GM10266 (cell line): ENCODE measurements at regions not wholly inside any gene's neighbourhood (a gene's known extent, or its start where the extent isn't known, plus 50 kb on each side); places are given as distances from the start of the nearest gene placed in this dataset.
"Not testable (repeated sequence)": the region's sequence is repeated elsewhere in the genome, so short reads cannot be mapped to it uniquely, and the experiment has no call there.

Experiments used
- DNase-seq: peaks from one replicate; pipeline ENCODE4 v3.0.0; 2012; ENCODE audit errors: extremely low spot score
- TF ChIP-seq, protein P1 (sequence below): IDR thresholded peaks from 2 replicates; pipeline ENCODE4 v1.5.1; 2012; ENCODE audit warnings: mild to moderate bottlenecking, low read depth; ENCODE audit not compliant: control insufficient read depth, insufficient read depth; ENCODE audit errors: missing control alignments

DNA sequence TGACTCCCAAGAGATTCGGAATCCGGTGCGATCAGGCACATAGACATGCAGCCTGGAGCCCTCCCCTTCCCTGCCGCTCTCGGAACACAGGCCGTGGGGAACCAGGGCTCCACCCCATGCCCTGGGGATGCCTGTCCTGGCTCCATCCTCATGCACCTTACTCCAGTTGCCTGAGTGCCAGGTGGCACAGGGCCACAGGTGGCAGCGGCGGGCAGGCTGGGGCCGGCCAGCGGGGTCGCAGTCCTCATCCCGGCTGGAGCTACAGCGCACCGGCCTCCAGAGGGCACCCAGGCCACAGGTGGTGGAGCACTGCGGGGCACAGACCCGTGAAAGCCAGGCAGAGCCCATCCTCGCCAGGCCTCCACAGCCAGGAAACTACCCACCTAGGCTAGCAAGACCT, 119.9 kb upstream of the AKAP13 start:
- DNase-seq = not testable (repeated sequence)

DNA sequence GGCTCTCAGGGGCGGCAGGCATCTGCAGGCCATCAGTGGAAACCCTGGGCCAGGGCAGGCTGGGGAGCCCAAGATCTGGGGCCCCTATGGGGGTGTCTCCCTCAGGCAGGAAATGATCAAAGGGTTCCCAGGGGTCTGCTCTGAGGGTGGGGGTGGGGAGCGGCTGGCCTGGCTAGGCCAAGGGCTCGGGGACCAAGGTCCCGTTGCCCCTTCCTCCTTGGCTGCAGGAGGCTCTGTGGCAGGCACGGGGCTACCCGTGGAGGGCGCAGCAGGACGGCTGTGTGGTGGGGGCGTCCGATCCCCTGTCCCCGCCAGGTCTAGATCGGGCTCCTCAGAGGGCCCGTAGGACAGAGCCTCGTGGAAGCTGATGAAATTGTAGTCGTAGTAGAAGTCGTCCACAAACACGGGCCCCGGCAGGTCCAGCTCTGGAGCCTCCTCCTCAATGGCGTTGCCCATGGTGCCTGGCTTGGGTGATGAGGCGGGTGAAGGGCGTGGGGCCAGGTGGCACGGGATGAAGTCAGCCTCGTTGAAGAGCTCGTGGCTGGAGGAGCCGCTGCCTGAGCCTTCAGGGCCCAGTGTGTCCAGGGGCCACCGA, 117.8 kb upstream of the AKAP13 start:
- DNase-seq = not testable (repeated sequence)

DNA sequence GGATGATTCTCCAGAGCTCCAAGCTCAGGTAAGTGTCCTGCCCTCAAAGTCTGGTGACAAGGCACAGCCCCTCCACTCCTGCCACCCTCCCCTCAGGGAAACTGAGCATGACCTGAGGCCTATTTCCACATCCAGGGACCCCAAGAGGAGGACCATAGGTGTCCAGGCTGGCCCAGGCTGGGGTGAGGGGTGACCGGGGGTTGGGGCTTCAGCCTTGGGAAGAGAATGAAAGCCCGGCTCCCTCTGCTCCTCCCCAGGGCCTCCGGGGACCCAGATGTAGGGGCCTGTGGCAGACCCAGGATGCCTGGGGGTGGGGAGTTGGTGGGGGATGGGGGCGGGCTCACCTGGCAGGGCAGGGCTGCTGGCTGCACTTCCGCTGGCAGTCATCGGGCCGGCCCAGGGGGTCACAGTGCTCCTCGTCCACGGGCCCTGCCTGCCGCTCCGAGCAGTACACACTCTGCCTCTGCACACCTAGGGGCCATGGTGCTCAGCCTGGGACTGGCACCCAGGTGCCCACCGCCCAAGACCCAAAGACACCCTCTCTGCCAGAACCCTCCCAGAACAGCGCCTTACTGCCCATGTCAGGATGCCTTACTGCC, 116.5 kb upstream of the AKAP13 start:
- not testable (repeated sequence) for DNase-seq

DNA sequence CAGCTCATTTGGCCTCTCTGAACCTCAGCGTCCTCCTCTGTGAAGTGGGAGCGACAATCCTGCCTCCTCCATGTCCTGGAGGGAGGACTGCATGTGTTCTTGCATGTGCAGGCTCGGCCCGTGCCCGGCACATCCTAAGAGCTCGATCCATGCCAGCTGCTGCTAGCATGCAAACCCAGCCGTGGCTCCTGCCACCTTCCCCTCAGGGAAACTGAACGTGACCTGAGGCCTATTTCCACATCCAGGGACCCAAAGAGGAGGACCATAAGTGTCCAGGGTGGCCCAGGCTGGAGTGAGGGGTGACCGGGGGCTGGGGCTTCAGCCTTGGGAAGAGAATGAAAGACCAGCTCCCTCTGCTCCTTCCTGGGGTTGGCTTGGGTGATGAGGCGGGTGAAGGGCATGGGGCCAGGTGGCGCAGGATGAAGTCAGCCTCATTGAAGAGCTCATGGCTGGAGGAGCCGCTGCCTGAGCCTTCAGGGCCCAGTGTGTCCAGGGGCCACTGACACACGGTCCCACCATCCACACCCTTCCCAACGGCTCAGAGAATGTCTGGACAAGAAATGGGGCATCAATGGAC, 115.7 kb upstream of the AKAP13 start:
- DNase-seq = not testable (repeated sequence)

DNA sequence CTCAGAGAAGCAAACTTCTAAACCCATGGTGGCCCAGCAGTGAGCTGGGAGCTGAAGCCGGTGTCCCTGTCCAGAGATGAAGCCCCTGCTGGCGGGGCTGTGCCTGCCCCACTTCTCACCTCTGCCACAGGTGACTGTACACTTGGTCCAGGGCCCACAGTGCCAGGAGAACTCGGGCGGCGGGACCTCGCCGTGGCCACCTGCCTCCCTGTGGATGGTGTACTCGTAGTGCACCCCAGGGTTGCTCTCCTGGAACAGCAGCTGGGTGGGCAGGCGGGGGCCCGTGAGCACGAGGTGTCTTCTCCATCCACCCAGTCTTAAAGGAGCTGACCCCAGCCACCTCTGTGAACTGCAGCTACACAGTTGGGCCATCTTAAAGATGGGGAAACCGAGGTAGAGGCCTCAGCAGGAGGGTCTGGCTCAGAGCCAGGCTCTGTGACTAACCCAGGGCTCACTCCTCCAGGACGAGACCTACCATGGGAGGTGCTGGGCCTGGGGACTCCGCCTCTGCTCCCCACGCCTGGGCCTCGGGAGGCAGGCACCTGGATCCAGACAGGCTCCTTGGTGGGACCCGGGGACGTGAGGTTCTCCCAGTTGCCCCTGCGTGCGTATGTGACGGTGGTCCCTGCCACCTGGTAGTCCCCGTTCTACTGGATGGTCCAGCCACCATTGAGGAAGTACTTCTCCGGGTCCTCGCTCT, 113.1 kb upstream of the AKAP13 start:
- DNase-seq = not testable (repeated sequence)

DNA sequence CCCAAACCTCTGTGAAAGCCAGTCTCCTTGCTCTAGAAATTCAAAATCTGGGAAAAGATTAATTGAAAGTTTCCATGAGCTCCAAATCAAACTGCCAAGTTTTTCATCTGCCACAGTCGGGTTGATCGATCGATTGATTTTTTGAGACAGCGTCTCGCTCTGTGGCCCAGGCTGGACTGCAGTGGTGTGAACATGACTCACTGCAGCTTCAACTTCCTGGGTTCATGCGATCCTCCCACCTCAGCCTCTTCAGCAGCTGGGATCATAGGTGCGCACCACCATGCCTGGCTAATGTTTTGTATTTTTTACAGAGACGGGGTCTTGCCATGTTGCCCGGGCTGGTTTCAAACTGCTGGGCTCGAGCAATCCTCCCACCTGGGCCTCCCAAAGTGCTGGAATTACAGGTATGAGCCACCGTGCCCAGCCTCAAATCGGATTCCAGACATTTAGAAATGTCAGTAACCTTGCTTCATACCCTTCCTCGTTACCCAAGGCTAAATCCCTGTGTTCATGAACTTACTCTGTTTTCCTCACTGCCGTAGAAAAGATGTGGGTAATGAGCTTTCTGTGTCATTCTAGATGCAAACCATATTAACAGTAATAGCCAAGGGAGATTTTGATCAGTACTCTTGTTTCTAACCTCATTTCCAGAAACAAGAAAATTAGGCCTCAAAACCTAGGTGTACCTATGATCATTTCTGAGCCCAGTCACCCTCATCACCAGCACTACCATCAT, 105.9 kb upstream of the AKAP13 start:
- no peak for DNase-seq
- TF ChIP-seq, protein P1, sequence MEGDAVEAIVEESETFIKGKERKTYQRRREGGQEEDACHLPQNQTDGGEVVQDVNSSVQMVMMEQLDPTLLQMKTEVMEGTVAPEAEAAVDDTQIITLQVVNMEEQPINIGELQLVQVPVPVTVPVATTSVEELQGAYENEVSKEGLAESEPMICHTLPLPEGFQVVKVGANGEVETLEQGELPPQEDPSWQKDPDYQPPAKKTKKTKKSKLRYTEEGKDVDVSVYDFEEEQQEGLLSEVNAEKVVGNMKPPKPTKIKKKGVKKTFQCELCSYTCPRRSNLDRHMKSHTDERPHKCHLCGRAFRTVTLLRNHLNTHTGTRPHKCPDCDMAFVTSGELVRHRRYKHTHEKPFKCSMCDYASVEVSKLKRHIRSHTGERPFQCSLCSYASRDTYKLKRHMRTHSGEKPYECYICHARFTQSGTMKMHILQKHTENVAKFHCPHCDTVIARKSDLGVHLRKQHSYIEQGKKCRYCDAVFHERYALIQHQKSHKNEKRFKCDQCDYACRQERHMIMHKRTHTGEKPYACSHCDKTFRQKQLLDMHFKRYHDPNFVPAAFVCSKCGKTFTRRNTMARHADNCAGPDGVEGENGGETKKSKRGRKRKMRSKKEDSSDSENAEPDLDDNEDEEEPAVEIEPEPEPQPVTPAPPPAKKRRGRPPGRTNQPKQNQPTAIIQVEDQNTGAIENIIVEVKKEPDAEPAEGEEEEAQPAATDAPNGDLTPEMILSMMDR = no peak

DNA sequence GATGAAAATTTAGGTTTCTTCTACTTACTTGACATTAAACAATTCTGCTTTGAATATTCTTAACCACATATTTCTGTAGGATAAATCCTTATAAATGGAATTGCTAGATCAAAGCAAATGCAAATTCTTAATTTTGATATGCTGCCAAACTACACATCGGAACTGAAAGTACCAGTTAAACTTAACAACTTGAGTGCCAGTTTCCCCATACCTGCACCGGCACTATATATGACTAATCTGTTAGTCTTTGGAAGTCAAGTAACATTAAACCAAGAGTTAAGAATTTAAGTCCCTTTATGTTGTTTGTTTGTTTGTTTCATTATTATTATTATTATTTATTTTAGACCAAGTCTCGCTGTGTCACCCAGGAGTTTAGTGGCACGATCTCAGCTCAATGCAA, 103.9 kb upstream of the AKAP13 start:
- no peak for DNase-seq
- TF ChIP-seq, protein P1 = no peak

DNA sequence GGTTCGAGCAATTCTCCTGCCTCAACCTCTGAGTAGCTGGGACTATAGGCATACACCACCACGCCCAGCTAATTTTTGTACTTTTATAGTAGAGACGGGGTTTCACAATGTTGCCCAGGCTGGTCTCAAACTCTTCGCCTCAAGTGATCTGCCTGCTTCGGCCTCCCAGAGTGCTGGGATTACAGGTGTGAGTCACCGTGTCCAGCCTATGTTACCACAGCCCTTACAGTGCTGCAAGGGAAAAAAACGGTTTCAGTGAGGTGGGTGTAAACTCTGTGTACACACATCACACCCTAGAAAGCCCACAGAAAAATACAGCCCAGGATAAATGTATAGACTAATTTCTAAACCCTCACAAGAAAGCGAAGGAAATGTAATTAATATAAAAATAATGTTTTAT, 103.5 kb upstream of the AKAP13 start:
- DNase-seq = no peak
- TF ChIP-seq, protein P1 = no peak

DNA sequence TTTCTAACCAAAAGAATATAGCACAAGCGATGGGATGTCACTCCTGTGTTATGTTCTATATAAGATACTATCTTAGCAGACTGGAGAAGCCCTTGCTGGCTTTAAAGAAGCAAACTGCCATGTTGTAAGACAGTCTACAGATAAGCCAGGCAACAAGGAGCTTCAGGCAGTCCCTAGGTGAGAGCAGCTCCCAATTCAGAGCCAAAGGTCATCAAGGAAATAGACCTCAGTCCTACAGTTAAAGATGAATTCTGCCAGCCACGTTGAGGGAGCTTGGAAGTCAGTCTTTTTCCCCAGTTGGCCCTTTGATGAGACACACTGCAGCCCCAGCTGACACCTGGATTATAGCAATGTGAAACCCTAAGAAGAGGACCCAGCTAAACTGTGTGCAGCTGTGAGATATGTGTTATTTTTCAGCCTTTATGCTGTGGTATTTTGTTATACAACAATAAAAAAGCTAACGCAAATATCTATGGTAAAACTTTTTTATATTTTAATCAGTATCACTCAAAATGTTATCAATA, 102.5 kb upstream of the AKAP13 start:
- TF ChIP-seq, protein P1 = no peak
- no peak for DNase-seq
